ENCODE measurements at regions not wholly inside any gene's neighbourhood (a gene's known extent, or its start where the extent isn't known, plus 50 kb on each side); places are given as distances from the start of the nearest gene placed in this dataset.
"Not testable (repeated sequence)": the region's sequence is repeated elsewhere in the genome, so short reads cannot be mapped to it uniquely, and the experiment has no call there.

GRCh38 chr1:238396140-238396539, 505.4 kb upstream of the ZP4 start:
- Histone ChIP-seq H3K27ac (ENCODE audit: low read length) (no peak overlapping the region), H3K9ac (ENCODE audit: low read depth, low read length) (no peak overlapping the region), H3K4me3 (ENCODE audit: low read length) (no peak overlapping the region), H3K36me3 (ENCODE audit: insufficient read depth, low read depth, low read length) (no peaks in the 10 kb centered on the region), H3K27me3 (ENCODE audit: insufficient read depth, low read length) (no peaks in the 10 kb centered on the region), H3K4me1 (ENCODE audit: insufficient read depth, low read length) (no peaks in the 10 kb centered on the region), H3K9me3 (ENCODE audit: insufficient read depth, low read depth, low read length) (no peaks in the 10 kb centered on the region)

- no peak overlapping the region for H3K27ac ChIP-seq (ENCODE audit: low read length)
- H3K9me3 ChIP-seq (ENCODE audit: insufficient read depth, low read depth, low read length) = no peaks in the 10 kb centered on the region
- no peaks in the 10 kb centered on the region for H3K36me3 ChIP-seq (ENCODE audit: insufficient read depth, low read depth, low read length)
- H3K27me3 ChIP-seq (ENCODE audit: insufficient read depth, low read length) = no peaks in the 10 kb centered on the region
- peaks cover 13% of the 10 kb centered on the region for H3K4me1 ChIP-seq (ENCODE audit: insufficient read depth, low read length)
- H3K4me3 ChIP-seq (ENCODE audit: low read length) = no peak overlapping the region
- no peak overlapping the region for H3K9ac ChIP-seq (ENCODE audit: low read depth, low read length)
Measured at GRCh38 chr1:238384381-238384780, 493.7 kb upstream of the ZP4 start.

GRCh38 chr1:238380167-238380566, 489.4 kb upstream of the ZP4 start:
- no peak overlapping the region for H3K27ac ChIP-seq (ENCODE audit: low read length)
- no peaks in the 10 kb centered on the region for H3K27me3 ChIP-seq (ENCODE audit: insufficient read depth, low read length)
- H3K4me3 ChIP-seq (ENCODE audit: low read length) = peak overlapping the region; percentile 19
- H3K9ac ChIP-seq (ENCODE audit: low read depth, low read length) = peak overlapping the region; percentile 63
- peaks cover 29% of the 10 kb centered on the region for H3K4me1 ChIP-seq (ENCODE audit: insufficient read depth, low read length)
- no peaks in the 10 kb centered on the region for H3K9me3 ChIP-seq (ENCODE audit: insufficient read depth, low read depth, low read length)
- H3K36me3 ChIP-seq (ENCODE audit: insufficient read depth, low read depth, low read length) = no peaks in the 10 kb centered on the region

- H3K27me3 ChIP-seq (ENCODE audit: insufficient read depth, low read length); H3K9me3 ChIP-seq (ENCODE audit: insufficient read depth, low read depth, low read length); H3K27ac ChIP-seq (ENCODE audit: low read length); H3K4me3 ChIP-seq (ENCODE audit: low read length); H3K9ac ChIP-seq (ENCODE audit: low read depth, low read length); H3K36me3 ChIP-seq (ENCODE audit: insufficient read depth, low read depth, low read length): not testable (repeated sequence)
- H3K4me1 ChIP-seq (ENCODE audit: insufficient read depth, low read length) = peaks cover 29% of the 10 kb centered on the region
Measured at GRCh38 chr1:238379446-238379845, 488.7 kb upstream of the ZP4 start.

- Histone ChIP-seq H3K9ac (ENCODE audit: low read depth, low read length) (peak overlapping the region; percentile 36), H3K27me3 (ENCODE audit: insufficient read depth, low read length) (no peaks in the 10 kb centered on the region), H3K4me1 (ENCODE audit: insufficient read depth, low read length) (peaks cover 29% of the 10 kb centered on the region), H3K36me3 (ENCODE audit: insufficient read depth, low read depth, low read length) (no peaks in the 10 kb centered on the region), H3K27ac (ENCODE audit: low read length) (peak overlapping the region; percentile 59), H3K4me3 (ENCODE audit: low read length) (peak overlapping the region; percentile 1; the same call in 1 of the 2 replicates), H3K9me3 (ENCODE audit: insufficient read depth, low read depth, low read length) (no peaks in the 10 kb centered on the region)
Measured at GRCh38 chr1:238377280-238377919, 486.7 kb upstream of the ZP4 start.

- Histone ChIP-seq H3K27me3 (ENCODE audit: insufficient read depth, low read length) (no peaks in the 10 kb centered on the region), H3K4me3 (ENCODE audit: low read length) (no peak overlapping the region), H3K4me1 (ENCODE audit: insufficient read depth, low read length) (no peaks in the 10 kb centered on the region), H3K9me3 (ENCODE audit: insufficient read depth, low read depth, low read length) (no peaks in the 10 kb centered on the region), H3K36me3 (ENCODE audit: insufficient read depth, low read depth, low read length) (no peaks in the 10 kb centered on the region), H3K9ac (ENCODE audit: low read depth, low read length) (no peak overlapping the region), H3K27ac (ENCODE audit: low read length) (no peak overlapping the region)
Measured at GRCh38 chr1:238370599-238370998, 479.9 kb upstream of the ZP4 start.

GRCh38 chr1:238364214-238364892, 473.6 kb upstream of the ZP4 start:
- Histone ChIP-seq H3K9ac (ENCODE audit: low read depth, low read length) (no peak overlapping the region), H3K27me3 (ENCODE audit: insufficient read depth, low read length) (no peaks in the 10 kb centered on the region), H3K4me3 (ENCODE audit: low read length) (no peak overlapping the region), H3K4me1 (ENCODE audit: insufficient read depth, low read length) (no peaks in the 10 kb centered on the region), H3K9me3 (ENCODE audit: insufficient read depth, low read depth, low read length) (no peaks in the 10 kb centered on the region), H3K27ac (ENCODE audit: low read length) (no peak overlapping the region), H3K36me3 (ENCODE audit: insufficient read depth, low read depth, low read length) (no peaks in the 10 kb centered on the region)

GRCh38 chr1:238360474-238360873, 469.8 kb upstream of the ZP4 start:
- Histone ChIP-seq H3K9ac (ENCODE audit: low read depth, low read length) (no peak overlapping the region), H3K27me3 (ENCODE audit: insufficient read depth, low read length) (no peaks in the 10 kb centered on the region), H3K4me1 (ENCODE audit: insufficient read depth, low read length) (no peaks in the 10 kb centered on the region), H3K27ac (ENCODE audit: low read length) (no peak overlapping the region), H3K36me3 (ENCODE audit: insufficient read depth, low read depth, low read length) (no peaks in the 10 kb centered on the region), H3K4me3 (ENCODE audit: low read length) (no peak overlapping the region), H3K9me3 (ENCODE audit: insufficient read depth, low read depth, low read length) (no peaks in the 10 kb centered on the region)

- Histone ChIP-seq H3K27me3 (ENCODE audit: insufficient read depth, low read length) (no peaks in the 10 kb centered on the region), H3K36me3 (ENCODE audit: insufficient read depth, low read depth, low read length) (no peaks in the 10 kb centered on the region), H3K9ac (ENCODE audit: low read depth, low read length) (no peak overlapping the region), H3K9me3 (ENCODE audit: insufficient read depth, low read depth, low read length) (no peaks in the 10 kb centered on the region; the same call in 1 of the 2 replicates), H3K4me1 (ENCODE audit: insufficient read depth, low read length) (no peaks in the 10 kb centered on the region), H3K4me3 (ENCODE audit: low read length) (no peak overlapping the region), H3K27ac (ENCODE audit: low read length) (no peak overlapping the region)
Measured at GRCh38 chr1:238350471-238350870, 459.7 kb upstream of the ZP4 start.

GRCh38 chr1:238346340-238346739, 455.6 kb upstream of the ZP4 start:
- H3K9ac ChIP-seq (ENCODE audit: low read depth, low read length) = no peak overlapping the region
- no peaks in the 10 kb centered on the region for H3K27me3 ChIP-seq (ENCODE audit: insufficient read depth, low read length)
- H3K36me3 ChIP-seq (ENCODE audit: insufficient read depth, low read depth, low read length) = no peaks in the 10 kb centered on the region
- H3K4me3 ChIP-seq (ENCODE audit: low read length) = no peak overlapping the region
- no peak overlapping the region for H3K27ac ChIP-seq (ENCODE audit: low read length)
- H3K9me3 ChIP-seq (ENCODE audit: insufficient read depth, low read depth, low read length) = no peaks in the 10 kb centered on the region
- H3K4me1 ChIP-seq (ENCODE audit: insufficient read depth, low read length) = no peaks in the 10 kb centered on the region

- no peak overlapping the region for H3K27ac ChIP-seq (ENCODE audit: low read length)
- H3K27me3 ChIP-seq (ENCODE audit: insufficient read depth, low read length) = no peaks in the 10 kb centered on the region
- no peaks in the 10 kb centered on the region for H3K4me1 ChIP-seq (ENCODE audit: insufficient read depth, low read length)
- H3K9ac ChIP-seq (ENCODE audit: low read depth, low read length) = no peak overlapping the region
- no peaks in the 10 kb centered on the region for H3K36me3 ChIP-seq (ENCODE audit: insufficient read depth, low read depth, low read length)
- H3K9me3 ChIP-seq (ENCODE audit: insufficient read depth, low read depth, low read length) = no peaks in the 10 kb centered on the region
- H3K4me3 ChIP-seq (ENCODE audit: low read length) = no peak overlapping the region
Measured at GRCh38 chr1:238345837-238346236, 455.1 kb upstream of the ZP4 start.

- Histone ChIP-seq H3K9ac (ENCODE audit: low read depth, low read length) (no peak overlapping the region), H3K27me3 (ENCODE audit: insufficient read depth, low read length) (no peaks in the 10 kb centered on the region), H3K9me3 (ENCODE audit: insufficient read depth, low read depth, low read length) (no peaks in the 10 kb centered on the region), H3K36me3 (ENCODE audit: insufficient read depth, low read depth, low read length) (no peaks in the 10 kb centered on the region), H3K27ac (ENCODE audit: low read length) (no peak overlapping the region), H3K4me3 (ENCODE audit: low read length) (no peak overlapping the region), H3K4me1 (ENCODE audit: insufficient read depth, low read length) (no peaks in the 10 kb centered on the region)
Measured at GRCh38 chr1:238343852-238344251, 453.1 kb upstream of the ZP4 start.
